Ishikawa (cell line): ENCODE measurements at regions not wholly inside any gene's neighbourhood (a gene's known extent, or its start where the extent isn't known, plus 50 kb on each side); places are given as distances from the start of the nearest gene placed in this dataset.

Experiments used
- CEBPB ChIP-seq: IDR thresholded peaks from 2 replicates; pipeline ENCODE4 v1.6.1; 2012
- CREB1 ChIP-seq: IDR thresholded peaks from 2 replicates; pipeline ENCODE4 v1.6.1; 2012; ENCODE audit warnings: low read depth
- EGR1 ChIP-seq: IDR thresholded peaks from 2 replicates; pipeline ENCODE4 v1.6.1; 2012
- EP300 ChIP-seq: IDR thresholded peaks from 2 replicates; pipeline ENCODE4 v1.6.1; 2012; ENCODE audit warnings: borderline replicate concordance
- FOXM1 ChIP-seq: IDR thresholded peaks from 2 replicates; pipeline ENCODE4 v1.6.1; 2012; ENCODE audit warnings: low read depth, borderline replicate concordance
- NFIC ChIP-seq: IDR thresholded peaks from 2 replicates; pipeline ENCODE4 v1.6.1; 2012
- RAD21 ChIP-seq: IDR thresholded peaks from 2 replicates; pipeline ENCODE4 v1.6.1; 2012; ENCODE audit warnings: low read depth
- REST ChIP-seq: IDR thresholded peaks from 2 replicates; pipeline ENCODE4 v1.6.1; 2012; ENCODE audit warnings: low read depth, mild to moderate bottlenecking
- TAF1 ChIP-seq: IDR thresholded peaks from 2 replicates; pipeline ENCODE4 v1.6.1; 2012; ENCODE audit warnings: low read depth, mild to moderate bottlenecking
- TCF12 ChIP-seq: IDR thresholded peaks from 2 replicates; pipeline ENCODE4 v1.6.1; 2012; ENCODE audit warnings: low read depth
- TEAD4 ChIP-seq: IDR thresholded peaks from 2 replicates; pipeline ENCODE4 v1.6.1; 2012
- USF1 ChIP-seq: IDR thresholded peaks from 2 replicates; pipeline ENCODE4 v1.6.1; 2012
- YY1 ChIP-seq: IDR thresholded peaks from 2 replicates; pipeline ENCODE4 v1.6.1; 2012; ENCODE audit warnings: low read depth
- ZBTB7A ChIP-seq: IDR thresholded peaks from 2 replicates; pipeline ENCODE4 v1.6.1; 2012; ENCODE audit warnings: low read depth
- TF ChIP-seq, protein P1 (sequence below): IDR thresholded peaks from 2 replicates; pipeline ENCODE4 v1.6.1; 2012

- TF ChIP-seq CREB1 = no peak
These were observed 235.4 kb downstream of the FSCB start for GRCh38 chr14:44271637-44272036.

DNA sequence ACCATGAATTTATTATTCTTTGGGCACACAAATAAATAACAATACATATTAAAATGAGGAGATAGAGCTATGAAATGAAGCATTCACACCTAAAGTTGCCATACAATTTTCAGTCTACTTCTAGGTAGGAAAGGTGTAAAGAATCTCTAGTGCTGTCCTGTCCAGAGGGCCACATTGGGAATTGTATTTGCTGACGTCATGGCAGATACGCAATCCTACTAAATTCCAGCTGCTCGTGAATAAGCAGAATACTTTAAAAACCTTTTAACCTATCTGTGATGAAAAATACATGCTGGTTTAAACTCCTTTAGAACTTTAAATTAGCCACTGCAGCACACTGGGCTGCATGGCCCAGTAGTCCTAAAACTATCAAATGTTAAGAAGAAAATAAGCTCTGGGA lies 236.1 kb downstream of the FSCB start:
- TF ChIP-seq TAF1 (no peak), RAD21 (no peak), YY1 (no peak), NFIC (no peak), EP300 (no peak), TCF12 (no peak), CEBPB (no peak)

GRCh38 chr14:44265246-44265645 lies 241.8 kb downstream of the FSCB start:
- TF ChIP-seq CEBPB = no peak
- no peak for TF ChIP-seq YY1
- TF ChIP-seq EP300 = no peak
- TF ChIP-seq FOXM1 = no peak
- TF ChIP-seq ZBTB7A = no peak
- TF ChIP-seq NFIC = no peak
- TF ChIP-seq, protein P1, sequence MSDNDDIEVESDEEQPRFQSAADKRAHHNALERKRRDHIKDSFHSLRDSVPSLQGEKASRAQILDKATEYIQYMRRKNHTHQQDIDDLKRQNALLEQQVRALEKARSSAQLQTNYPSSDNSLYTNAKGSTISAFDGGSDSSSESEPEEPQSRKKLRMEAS = no peak
- TF ChIP-seq EGR1 = no peak
- TF ChIP-seq CREB1 = no peak
- TF ChIP-seq REST = no peak
- TF ChIP-seq TCF12 = no peak
- no peak for TF ChIP-seq RAD21
- TF ChIP-seq TAF1 = no peak
- no peak for TF ChIP-seq USF1
- no peak for TF ChIP-seq TEAD4

GRCh38 chr14:44215660-44216059 lies 291.4 kb downstream of the FSCB start:
- no peak for TF ChIP-seq FOXM1
- TF ChIP-seq ZBTB7A = no peak
- TF ChIP-seq, protein P1 = no peak
- TF ChIP-seq CEBPB = no peak
- TF ChIP-seq YY1 = no peak
- no peak for TF ChIP-seq EP300

DNA sequence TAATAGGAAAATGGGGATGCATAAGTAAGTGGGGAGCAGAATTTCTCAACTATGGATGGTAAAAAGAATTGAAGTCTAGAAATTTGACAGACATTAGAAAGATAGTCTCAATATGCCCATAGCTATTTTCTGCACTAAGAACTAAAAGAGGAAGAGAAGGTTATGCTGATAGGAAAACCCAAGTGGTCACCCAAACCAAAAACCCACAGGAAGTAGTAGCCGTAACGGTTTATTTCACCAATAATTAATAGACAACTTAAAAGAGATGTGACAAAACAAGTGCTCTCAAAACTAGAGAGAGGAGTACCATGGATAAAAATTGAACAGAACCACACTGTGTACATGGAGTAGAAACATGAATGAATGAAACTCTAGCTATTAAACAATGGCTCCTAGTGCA lies 295.4 kb downstream of the FSCB start:
- TF ChIP-seq ZBTB7A (no peak), REST (no peak), USF1 (no peak), NFIC (no peak), EP300 (no peak), CEBPB (no peak), TEAD4 (no peak), YY1 (no peak), EGR1 (no peak), RAD21 (no peak), FOXM1 (no peak), CREB1 (no peak)

GRCh38 chr14:44204061-44204835 lies 302.8 kb downstream of the FSCB start:
- no peak for TF ChIP-seq YY1
- peak; percentile 75 for TF ChIP-seq TEAD4

DNA sequence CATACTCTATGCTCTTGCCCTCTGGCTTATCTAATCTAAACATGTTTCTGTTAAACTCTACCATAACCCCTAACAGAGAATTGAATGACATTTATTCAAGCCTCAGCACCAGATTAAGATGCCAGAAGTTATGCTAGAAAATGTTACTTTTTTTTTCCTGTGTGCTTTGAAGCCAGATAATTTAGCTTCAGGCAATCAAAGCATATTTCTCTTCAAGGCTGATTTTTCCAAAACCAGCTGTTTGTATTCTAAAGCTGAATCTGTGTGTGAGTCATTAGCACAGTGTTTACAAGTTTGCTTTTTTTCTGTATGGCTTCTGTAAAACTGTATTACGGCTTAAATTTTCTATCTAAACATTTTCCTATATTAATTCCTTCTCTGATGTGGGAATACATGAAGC lies 326.1 kb downstream of the FSCB start:
- TF ChIP-seq USF1 = no peak
- TF ChIP-seq RAD21 = no peak
- no peak for TF ChIP-seq TEAD4
- TF ChIP-seq NFIC = no peak
- TF ChIP-seq CREB1 = no peak
- TF ChIP-seq TCF12 = no peak
